ENCODE measurements at regions not wholly inside any gene's neighbourhood (a gene's known extent, or its start where the extent isn't known, plus 50 kb on each side); places are given as distances from the start of the nearest gene placed in this dataset.

GRCh38 chr12:78269620-78270019, 438.9 kb downstream of the NAV3 start:
- DNase-seq: no peak
- H3K27me3 Mint-ChIP-seq (ENCODE audit: insufficient read depth): no peaks in the 10 kb centered on the region
- peaks cover 12% of the 10 kb centered on the region for H3K4me1 Mint-ChIP-seq
- Histone ChIP-seq H3K9me3 (ENCODE audit: control insufficient read depth, low read length) (no peaks in the 10 kb centered on the region), H3K4me3 (ENCODE audit: low read length) (no peak overlapping the region), H3K27ac (ENCODE audit: low read depth, low read length) (no peak overlapping the region), H3K9ac (ENCODE audit: extremely low read depth, low read length, poor library complexity, severe bottlenecking) (no peak overlapping the region), H3K4me1 (ENCODE audit: control insufficient read depth, insufficient read depth, low read length) (no peaks in the 10 kb centered on the region), H3K36me3 (ENCODE audit: control insufficient read depth, insufficient read depth, low read length) (no peaks in the 10 kb centered on the region), H3K27me3 (ENCODE audit: control insufficient read depth, insufficient read depth, low read length, poor library complexity, severe bottlenecking) (no peaks in the 10 kb centered on the region)
- no peak for TF ChIP-seq CTCF (conservative IDR thresholded peaks at IDR 0.05)
- no peak overlapping the region for H3K4me3 Mint-ChIP-seq
- H3K27ac Mint-ChIP-seq: no peak overlapping the region
- H3K9me3 Mint-ChIP-seq: peaks cover 5% of the 10 kb centered on the region
- 65% methylated on average over 1 of the region's 1 CpG; no CpG with 5 or more reads in 1 of the 2 experiments for WGBS, 2 experiments (ENCODE audit: insufficient coverage in 1 of 2, insufficient read length in 1 of 2)
- no peaks in the 10 kb centered on the region for H3K36me3 Mint-ChIP-seq (ENCODE audit: low read depth)

GRCh38 chr12:78271546-78271945, 440.9 kb downstream of the NAV3 start:
- DNase-seq: no peak
- no CpG with 5 or more reads among the region's 3 CpGs for WGBS, 2 experiments (ENCODE audit: insufficient coverage in 1 of 2, insufficient read length in 1 of 2)
- Mint-ChIP-seq H3K9me3 (peaks cover 10% of the 10 kb centered on the region), H3K36me3 (ENCODE audit: low read depth) (no peaks in the 10 kb centered on the region), H3K4me1 (peaks cover 25% of the 10 kb centered on the region), H3K27ac (no peak overlapping the region), H3K27me3 (ENCODE audit: insufficient read depth) (no peaks in the 10 kb centered on the region), H3K4me3 (no peak overlapping the region)
- Histone ChIP-seq H3K9me3 (ENCODE audit: control insufficient read depth, low read length) (peaks cover under 1% of the 10 kb centered on the region), H3K27ac (ENCODE audit: low read depth, low read length) (no peak overlapping the region), H3K36me3 (ENCODE audit: control insufficient read depth, insufficient read depth, low read length) (no peaks in the 10 kb centered on the region), H3K9ac (ENCODE audit: extremely low read depth, low read length, poor library complexity, severe bottlenecking) (no peak overlapping the region), H3K27me3 (ENCODE audit: control insufficient read depth, insufficient read depth, low read length, poor library complexity, severe bottlenecking) (no peaks in the 10 kb centered on the region), H3K4me1 (ENCODE audit: control insufficient read depth, insufficient read depth, low read length) (no peaks in the 10 kb centered on the region), H3K4me3 (ENCODE audit: low read length) (no peak overlapping the region)
- TF ChIP-seq CTCF (conservative IDR thresholded peaks at IDR 0.05): no peak

- Histone ChIP-seq H3K4me3 (ENCODE audit: low read length) (no peak overlapping the region), H3K27me3 (ENCODE audit: control insufficient read depth, insufficient read depth, low read length, poor library complexity, severe bottlenecking) (no peaks in the 10 kb centered on the region), H3K9me3 (ENCODE audit: control insufficient read depth, low read length) (peaks cover 25% of the 10 kb centered on the region), H3K9ac (ENCODE audit: extremely low read depth, low read length, poor library complexity, severe bottlenecking) (no peak overlapping the region), H3K36me3 (ENCODE audit: control insufficient read depth, insufficient read depth, low read length) (no peaks in the 10 kb centered on the region), H3K4me1 (ENCODE audit: control insufficient read depth, insufficient read depth, low read length) (no peaks in the 10 kb centered on the region), H3K27ac (ENCODE audit: low read depth, low read length) (no peak overlapping the region)
- no peak overlapping the region for H3K4me3 Mint-ChIP-seq
- DNase-seq: no peak
- peaks cover 40% of the 10 kb centered on the region for H3K9me3 Mint-ChIP-seq
- H3K27ac Mint-ChIP-seq: no peak overlapping the region
- TF ChIP-seq CTCF (conservative IDR thresholded peaks at IDR 0.05): no peak
- 94% methylated on average over 2 of the region's 2 CpGs; no CpG with 5 or more reads in 1 of the 2 experiments for WGBS, 2 experiments (ENCODE audit: insufficient coverage in 1 of 2, insufficient read length in 1 of 2)
- peaks cover 16% of the 10 kb centered on the region for H3K4me1 Mint-ChIP-seq
- peaks cover 13% of the 10 kb centered on the region for H3K36me3 Mint-ChIP-seq (ENCODE audit: low read depth)
- no peaks in the 10 kb centered on the region for H3K27me3 Mint-ChIP-seq (ENCODE audit: insufficient read depth)
These were observed 445.2 kb downstream of the NAV3 start for GRCh38 chr12:78275886-78276285.
